ENCODE measurements at regions not wholly inside any gene's neighbourhood (a gene's known extent, or its start where the extent isn't known, plus 50 kb on each side); places are given as distances from the start of the nearest gene placed in this dataset.

- FAIRE-seq, result no peak
- no peak for DNase-seq (ENCODE audit: insufficient read length, low spot score)
- TF ChIP-seq POLR2A (IDR thresholded peaks at IDR 0.05; ENCODE audit: low read depth, low read length), result no peak
These were observed 106.6 kb upstream of the IRX6 start for GRCh38 chr16:55217392-55217791.

- DNase-seq (ENCODE audit: insufficient read length, low spot score) (no peak), FAIRE-seq (no peak)
- no peak for TF ChIP-seq POLR2A (IDR thresholded peaks at IDR 0.05; ENCODE audit: low read depth, low read length)
These were observed 102.2 kb upstream of the IRX6 start for GRCh38 chr16:55221836-55222235.

GRCh38 chr16:55222486-55222885, 101.5 kb upstream of the IRX6 start:
- TF ChIP-seq POLR2A (IDR thresholded peaks at IDR 0.05; ENCODE audit: low read depth, low read length), result no peak
- no peak for FAIRE-seq
- no peak for DNase-seq (ENCODE audit: insufficient read length, low spot score)

- TF ChIP-seq POLR2A (IDR thresholded peaks at IDR 0.05; ENCODE audit: low read depth, low read length), result no peak
- no peak for FAIRE-seq
These were observed 97.9 kb upstream of the IRX6 start for GRCh38 chr16:55225972-55226542.

GRCh38 chr16:55232822-55233221, 91.2 kb upstream of the IRX6 start:
- TF ChIP-seq POLR2A (IDR thresholded peaks at IDR 0.05; ENCODE audit: low read depth, low read length), result no peak
- DNase-seq (ENCODE audit: insufficient read length, low spot score), result no peak
- FAIRE-seq, result no peak

More at GRCh38 chr16:55225972-55226542, 97.9 kb upstream of the IRX6 start:
- no peak for DNase-seq (ENCODE audit: insufficient read length, low spot score)

GRCh38 chr16:55233464-55233863, 90.5 kb upstream of the IRX6 start:
- TF ChIP-seq POLR2A (IDR thresholded peaks at IDR 0.05; ENCODE audit: low read depth, low read length), result no peak
- FAIRE-seq, result no peak
- no peak for DNase-seq (ENCODE audit: insufficient read length, low spot score)

- no peak for FAIRE-seq
- DNase-seq (ENCODE audit: insufficient read length, low spot score), result no peak
- TF ChIP-seq POLR2A (IDR thresholded peaks at IDR 0.05; ENCODE audit: low read depth, low read length), result no peak
These were observed 87.3 kb upstream of the IRX6 start for GRCh38 chr16:55236655-55237054.

GRCh38 chr16:55239723-55240122, 84.3 kb upstream of the IRX6 start:
- no peak for TF ChIP-seq POLR2A (IDR thresholded peaks at IDR 0.05; ENCODE audit: low read depth, low read length)

GRCh38 chr16:55240888-55241287, 83.1 kb upstream of the IRX6 start:
- FAIRE-seq (no peak), DNase-seq (ENCODE audit: insufficient read length, low spot score) (no peak)
- no peak for TF ChIP-seq POLR2A (IDR thresholded peaks at IDR 0.05; ENCODE audit: low read depth, low read length)

More at GRCh38 chr16:55239723-55240122, 84.3 kb upstream of the IRX6 start:
- FAIRE-seq (no peak), DNase-seq (ENCODE audit: insufficient read length, low spot score) (no peak)

GRCh38 chr16:55242667-55243066, 81.3 kb upstream of the IRX6 start:
- FAIRE-seq, result no peak
- DNase-seq (ENCODE audit: insufficient read length, low spot score), result no peak
- no peak for TF ChIP-seq POLR2A (IDR thresholded peaks at IDR 0.05; ENCODE audit: low read depth, low read length)

GRCh38 chr16:55248058-55248457, 75.9 kb upstream of the IRX6 start:
- DNase-seq (ENCODE audit: insufficient read length, low spot score) (no peak), FAIRE-seq (no peak)
- TF ChIP-seq POLR2A (IDR thresholded peaks at IDR 0.05; ENCODE audit: low read depth, low read length), result no peak

- TF ChIP-seq POLR2A (IDR thresholded peaks at IDR 0.05; ENCODE audit: low read depth, low read length), result no peak
- FAIRE-seq, result no peak
- DNase-seq (ENCODE audit: insufficient read length, low spot score), result no peak
These were observed 75.5 kb upstream of the IRX6 start for GRCh38 chr16:55248494-55248893.

GRCh38 chr16:55249361-55249760, 74.6 kb upstream of the IRX6 start:
- no peak for FAIRE-seq
- DNase-seq (ENCODE audit: insufficient read length, low spot score), result no peak
- no peak for TF ChIP-seq POLR2A (IDR thresholded peaks at IDR 0.05; ENCODE audit: low read depth, low read length)

- FAIRE-seq, result no peak
- no peak for DNase-seq (ENCODE audit: insufficient read length, low spot score)
- no peak for TF ChIP-seq POLR2A (IDR thresholded peaks at IDR 0.05; ENCODE audit: low read depth, low read length)
These were observed 74.1 kb upstream of the IRX6 start for GRCh38 chr16:55249936-55250335.

GRCh38 chr16:55250701-55251100, 73.3 kb upstream of the IRX6 start:
- FAIRE-seq (no peak), DNase-seq (ENCODE audit: insufficient read length, low spot score) (no peak)
- no peak for TF ChIP-seq POLR2A (IDR thresholded peaks at IDR 0.05; ENCODE audit: low read depth, low read length)

- no peak for FAIRE-seq
- no peak for DNase-seq (ENCODE audit: insufficient read length, low spot score)
- no peak for TF ChIP-seq POLR2A (IDR thresholded peaks at IDR 0.05; ENCODE audit: low read depth, low read length)
These were observed 72.9 kb upstream of the IRX6 start for GRCh38 chr16:55251151-55251550.

Measured in H54 (cell line).